SK-MEL-5 (cell line): ENCODE measurements at regions not wholly inside any gene's neighbourhood (a gene's known extent, or its start where the extent isn't known, plus 50 kb on each side); places are given as distances from the start of the nearest gene placed in this dataset.
"Not testable (repeated sequence)": the region's sequence is repeated elsewhere in the genome, so short reads cannot be mapped to it uniquely, and the experiment has no call there.

Experiments used
- DNase-seq: peaks from one replicate; pipeline ENCODE4 v3.0.0-alpha.2; 2016; ENCODE audit warnings: low read depth, low spot score
- in situ Hi-C: cut with HindIII; loops from 2 replicates; pipeline ENCODE4 v1.10.0; 2016; ENCODE audit warnings: low sequenced_read_pairs, high pct_unique_total_duplicates, low pct_unique_long_range_greater_than_20kb

GRCh38 chr2:120543899-120544298 is 191.8 kb upstream of the GLI2 start:
- no peak for DNase-seq
- in situ Hi-C loops = no loop called here

- DNase-seq = no peak
- in situ Hi-C loops = no loop called here
Measured at GRCh38 chr2:120544522-120544921, 191.1 kb upstream of the GLI2 start.

- DNase-seq, in situ Hi-C loops: not testable (repeated sequence)
Measured at GRCh38 chr2:120545007-120545406, 190.7 kb upstream of the GLI2 start.

GRCh38 chr2:120545521-120546047 is 190.1 kb upstream of the GLI2 start:
- DNase-seq = no peak
- in situ Hi-C loops = no loop called here

GRCh38 chr2:120546048-120546864 is 189.4 kb upstream of the GLI2 start:
- in situ Hi-C loops = no loop called here
- no peak for DNase-seq

GRCh38 chr2:120546865-120547390 is 188.7 kb upstream of the GLI2 start:
- in situ Hi-C loops = no loop called here
- DNase-seq = no peak

- in situ Hi-C loops = no loop called here
- DNase-seq = no peak
Measured at GRCh38 chr2:120547662-120548061, 188.0 kb upstream of the GLI2 start.

- in situ Hi-C loops = no loop called here
- no peak for DNase-seq
Measured at GRCh38 chr2:120548627-120549608, 186.8 kb upstream of the GLI2 start.

- DNase-seq = no peak
- in situ Hi-C loops = no loop called here
Measured at GRCh38 chr2:120549841-120550240, 185.8 kb upstream of the GLI2 start.

GRCh38 chr2:120550282-120550681 is 185.4 kb upstream of the GLI2 start:
- no peak for DNase-seq
- in situ Hi-C loops = no loop called here

- DNase-seq = peak; percentile 10
- in situ Hi-C loops = no loop called here
Measured at GRCh38 chr2:120550893-120551446, 184.7 kb upstream of the GLI2 start.

GRCh38 chr2:120551522-120551921 is 184.1 kb upstream of the GLI2 start:
- in situ Hi-C loops = no loop called here

GRCh38 chr2:120552079-120552478 is 183.6 kb upstream of the GLI2 start:
- no peak for DNase-seq
- in situ Hi-C loops = no loop called here

More at GRCh38 chr2:120551522-120551921, 184.1 kb upstream of the GLI2 start:
- no peak for DNase-seq

GRCh38 chr2:120552800-120553481 is 182.7 kb upstream of the GLI2 start:
- in situ Hi-C loops = no loop called here
- DNase-seq = peak; percentile 66

- in situ Hi-C loops = no loop called here
Measured at GRCh38 chr2:120554625-120555032, 181.0 kb upstream of the GLI2 start.

GRCh38 chr2:120555092-120555491 is 180.6 kb upstream of the GLI2 start:
- in situ Hi-C loops = no loop called here
- DNase-seq = no peak

More at GRCh38 chr2:120554625-120555032, 181.0 kb upstream of the GLI2 start:
- DNase-seq = no peak

GRCh38 chr2:120556911-120557310 is 178.8 kb upstream of the GLI2 start:
- DNase-seq = no peak
- in situ Hi-C loops = no loop called here
